ENCODE measurements at regions not wholly inside any gene's neighbourhood (a gene's known extent, or its start where the extent isn't known, plus 50 kb on each side); places are given as distances from the start of the nearest gene placed in this dataset.

DNA sequence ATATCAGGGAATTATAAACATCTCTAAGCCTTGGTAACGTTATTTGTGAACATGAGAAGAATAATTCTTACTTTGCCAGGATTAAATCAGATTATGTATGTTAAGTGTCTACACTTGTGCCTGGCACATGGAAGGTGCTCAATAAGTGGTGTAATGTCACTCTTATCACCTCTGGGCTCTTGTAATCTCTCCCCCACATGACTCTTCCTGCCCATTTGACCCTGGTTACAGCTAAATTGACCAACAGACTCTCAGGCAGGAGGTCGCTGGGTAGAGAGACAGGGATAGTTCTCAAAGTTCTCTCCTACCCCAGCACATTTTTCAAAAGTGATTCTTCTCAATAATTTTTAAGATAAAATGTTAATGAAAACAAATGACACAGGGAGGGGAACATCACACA lies 137.8 kb upstream of the FRMD6 start:
- H3K4me1 ChIP-seq: no peaks in the 10 kb centered on the region
- DNase-seq: no peak
- no peak overlapping the region for H3K4me3 ChIP-seq
- TF ChIP-seq, protein P1, sequence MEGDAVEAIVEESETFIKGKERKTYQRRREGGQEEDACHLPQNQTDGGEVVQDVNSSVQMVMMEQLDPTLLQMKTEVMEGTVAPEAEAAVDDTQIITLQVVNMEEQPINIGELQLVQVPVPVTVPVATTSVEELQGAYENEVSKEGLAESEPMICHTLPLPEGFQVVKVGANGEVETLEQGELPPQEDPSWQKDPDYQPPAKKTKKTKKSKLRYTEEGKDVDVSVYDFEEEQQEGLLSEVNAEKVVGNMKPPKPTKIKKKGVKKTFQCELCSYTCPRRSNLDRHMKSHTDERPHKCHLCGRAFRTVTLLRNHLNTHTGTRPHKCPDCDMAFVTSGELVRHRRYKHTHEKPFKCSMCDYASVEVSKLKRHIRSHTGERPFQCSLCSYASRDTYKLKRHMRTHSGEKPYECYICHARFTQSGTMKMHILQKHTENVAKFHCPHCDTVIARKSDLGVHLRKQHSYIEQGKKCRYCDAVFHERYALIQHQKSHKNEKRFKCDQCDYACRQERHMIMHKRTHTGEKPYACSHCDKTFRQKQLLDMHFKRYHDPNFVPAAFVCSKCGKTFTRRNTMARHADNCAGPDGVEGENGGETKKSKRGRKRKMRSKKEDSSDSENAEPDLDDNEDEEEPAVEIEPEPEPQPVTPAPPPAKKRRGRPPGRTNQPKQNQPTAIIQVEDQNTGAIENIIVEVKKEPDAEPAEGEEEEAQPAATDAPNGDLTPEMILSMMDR (IDR thresholded peaks at IDR 0.05): no peak
- H3K36me3 ChIP-seq: no peaks in the 10 kb centered on the region
- ATAC-seq: no peak
- intact Hi-C loops (cut with DNase I): no loop called here
- no peaks in the 10 kb centered on the region for H3K9me3 ChIP-seq
- no peak overlapping the region for H3K27ac ChIP-seq
- no peaks in the 10 kb centered on the region for H3K27me3 ChIP-seq

DNA sequence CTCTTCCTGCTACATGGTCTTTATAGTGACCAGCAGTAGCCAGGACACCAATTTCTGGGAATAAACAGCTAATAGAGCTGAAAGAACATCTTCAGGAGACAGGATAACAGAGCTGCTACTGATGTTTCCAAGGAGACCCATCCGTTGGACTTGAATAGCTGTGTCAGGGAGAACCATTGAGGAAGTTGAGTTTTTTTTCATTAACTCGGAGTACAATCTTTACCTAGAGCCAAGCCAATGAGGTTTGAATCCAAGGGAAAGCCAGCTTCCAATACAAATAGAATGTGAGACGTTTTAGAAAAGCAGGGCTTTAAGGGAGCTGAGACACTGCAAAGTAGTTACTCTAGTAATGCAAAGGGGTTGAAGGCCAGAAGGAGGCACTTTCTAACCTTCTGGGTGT lies 136.1 kb upstream of the FRMD6 start:
- Histone ChIP-seq H3K4me1 (no peaks in the 10 kb centered on the region), H3K36me3 (no peaks in the 10 kb centered on the region), H3K9me3 (no peaks in the 10 kb centered on the region), H3K27ac (no peak overlapping the region), H3K4me3 (no peak overlapping the region), H3K27me3 (no peaks in the 10 kb centered on the region)
- DNase-seq (no peak), ATAC-seq (no peak)
- TF ChIP-seq, protein P1 (IDR thresholded peaks at IDR 0.05): no peak
- intact Hi-C loops (cut with DNase I): no loop called here

DNA sequence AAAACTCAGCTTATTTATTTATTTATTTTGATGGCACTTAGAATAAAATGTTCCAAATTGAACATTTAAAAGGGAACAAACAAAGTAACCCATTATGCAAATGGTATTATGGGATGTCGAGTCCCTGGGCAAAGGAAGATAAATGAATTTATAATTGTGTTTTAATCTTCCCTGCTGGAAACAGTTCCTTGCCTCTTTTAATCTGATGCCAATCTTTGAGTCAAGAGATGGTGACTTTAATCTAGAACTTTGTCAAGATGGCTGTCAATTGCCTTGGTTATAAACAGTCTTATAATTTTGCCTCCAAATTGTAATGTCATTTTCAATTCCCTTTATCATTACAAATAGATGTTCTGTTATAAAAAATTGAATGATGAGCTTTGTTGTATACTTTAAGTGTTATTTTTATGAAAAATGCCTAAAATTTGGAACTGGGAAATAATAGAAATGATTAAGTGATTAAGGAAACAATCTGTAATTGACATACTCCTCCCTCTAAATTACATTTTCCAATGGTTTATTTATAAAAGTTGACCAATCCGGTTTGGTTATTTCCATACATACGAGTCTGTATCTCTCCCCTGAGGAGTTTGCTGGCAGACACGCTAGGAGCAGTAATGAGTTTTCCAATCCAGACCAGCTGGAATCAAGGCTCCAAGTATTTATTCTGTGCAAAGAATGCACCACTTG lies 134.9 kb upstream of the FRMD6 start:
- DNase-seq (peak in 2 of 4 donors; percentile 87 to 92), ATAC-seq (peak; percentile 37)
- Histone ChIP-seq H3K9me3 (no peaks in the 10 kb centered on the region), H3K27me3 (no peaks in the 10 kb centered on the region), H3K4me1 (no peaks in the 10 kb centered on the region), H3K36me3 (no peaks in the 10 kb centered on the region), H3K4me3 (no peak overlapping the region), H3K27ac (no peak overlapping the region)
- intact Hi-C loops (cut with DNase I): no loop called here
- TF ChIP-seq, protein P1 (IDR thresholded peaks at IDR 0.05): no peak

DNA sequence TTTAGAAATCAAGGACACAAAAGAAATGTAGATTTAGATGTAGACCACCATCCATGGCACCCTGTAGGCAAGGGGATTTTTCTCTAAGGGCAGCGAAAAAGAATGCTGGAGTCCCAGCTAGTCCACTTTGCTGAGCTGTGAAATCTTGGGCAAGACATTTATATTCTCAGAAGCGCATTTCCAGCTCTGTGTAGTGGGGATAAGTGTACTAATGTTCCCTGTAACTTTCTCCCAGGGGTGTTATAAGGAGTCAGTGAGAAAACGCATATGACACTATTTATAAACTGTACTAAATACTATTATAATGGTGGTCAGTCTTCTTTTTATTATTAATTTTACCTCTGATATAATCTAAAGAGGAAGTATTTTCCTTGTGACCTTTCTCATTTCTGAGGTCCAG lies 133.4 kb upstream of the FRMD6 start:
- intact Hi-C loops (cut with DNase I): no loop called here
- no peaks in the 10 kb centered on the region for H3K4me1 ChIP-seq
- TF ChIP-seq, protein P1 (IDR thresholded peaks at IDR 0.05): no peak
- H3K4me3 ChIP-seq: no peak overlapping the region
- no peaks in the 10 kb centered on the region for H3K27me3 ChIP-seq
- H3K27ac ChIP-seq: no peak overlapping the region
- DNase-seq (no peak), ATAC-seq (no peak)
- no peaks in the 10 kb centered on the region for H3K36me3 ChIP-seq
- no peaks in the 10 kb centered on the region for H3K9me3 ChIP-seq

DNA sequence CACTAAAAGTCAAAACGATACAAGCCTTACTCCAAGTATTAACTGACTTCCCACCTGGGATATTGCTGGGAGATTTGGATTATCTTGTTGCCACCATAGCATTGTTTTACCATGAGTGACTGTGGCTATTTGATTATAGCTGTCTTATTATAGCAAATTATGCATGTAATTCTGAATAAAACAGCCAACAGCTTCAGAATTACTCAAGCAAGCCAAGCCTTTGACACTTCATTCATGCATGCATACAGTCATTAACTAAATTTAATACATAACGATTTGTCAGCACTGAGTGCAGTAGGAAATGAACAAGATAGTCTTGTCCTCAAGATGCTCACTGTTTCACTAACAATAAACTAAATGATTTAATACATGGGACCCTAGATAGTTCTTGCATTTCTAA lies 133.0 kb upstream of the FRMD6 start:
- TF ChIP-seq, protein P1 (IDR thresholded peaks at IDR 0.05): no peak
- intact Hi-C loops (cut with DNase I): no loop called here
- Histone ChIP-seq H3K4me1 (no peaks in the 10 kb centered on the region), H3K27ac (no peak overlapping the region), H3K36me3 (no peaks in the 10 kb centered on the region), H3K4me3 (no peak overlapping the region), H3K27me3 (no peaks in the 10 kb centered on the region), H3K9me3 (no peaks in the 10 kb centered on the region)
- no peak for DNase-seq
- no peak for ATAC-seq

Measured in left lung (tissue), 4 donors.